NCI-H2196 treated with DMSO at 0.1 percent for 48 hours (cell line): ENCODE measurements at regions not wholly inside any gene's neighbourhood (a gene's known extent, or its start where the extent isn't known, plus 50 kb on each side); places are given as distances from the start of the nearest gene placed in this dataset.
"Not testable (repeated sequence)": the region's sequence is repeated elsewhere in the genome, so short reads cannot be mapped to it uniquely, and the experiment has no call there.

Experiments
- DNase-seq: peaks from one replicate; lab custom pipeline; 2025; ENCODE audit not compliant: unreplicated experiment; lab: John Stamatoyannopoulos, UW

- no peak for DNase-seq
Measured at GRCh38 chr15:92803852-92804609, 96.1 kb upstream of the CHD2 start.

- not testable (repeated sequence) for DNase-seq
Measured at GRCh38 chr15:92804610-92804936, 95.6 kb upstream of the CHD2 start.

- no peak for DNase-seq
Measured at GRCh38 chr15:92805080-92805690, 94.9 kb upstream of the CHD2 start.

GRCh38 chr15:92806171-92806570 lies 94.0 kb upstream of the CHD2 start:
- DNase-seq = not testable (repeated sequence)

- DNase-seq = no peak
Measured at GRCh38 chr15:92806763-92807162, 93.4 kb upstream of the CHD2 start.

GRCh38 chr15:92807971-92808571 lies 92.1 kb upstream of the CHD2 start:
- no peak for DNase-seq

GRCh38 chr15:92808598-92809063 lies 91.5 kb upstream of the CHD2 start:
- DNase-seq = no peak

- DNase-seq = peak; percentile 83
Measured at GRCh38 chr15:92809064-92809879, 90.9 kb upstream of the CHD2 start.

- no peak for DNase-seq
Measured at GRCh38 chr15:92809880-92810361, 90.2 kb upstream of the CHD2 start.

GRCh38 chr15:92810418-92811138 lies 89.5 kb upstream of the CHD2 start:
- peak; percentile 62 for DNase-seq

- no peak for DNase-seq
Measured at GRCh38 chr15:92811148-92811913, 88.8 kb upstream of the CHD2 start.

- DNase-seq = no peak
Measured at GRCh38 chr15:92812271-92812670, 87.9 kb upstream of the CHD2 start.

GRCh38 chr15:92813485-92813884 lies 86.6 kb upstream of the CHD2 start:
- no peak for DNase-seq

GRCh38 chr15:92817339-92817886 lies 82.7 kb upstream of the CHD2 start:
- no peak for DNase-seq

- DNase-seq = no peak
Measured at GRCh38 chr15:92818651-92819277, 81.4 kb upstream of the CHD2 start.

- DNase-seq = no peak
Measured at GRCh38 chr15:92819278-92820235, 80.6 kb upstream of the CHD2 start.

- peak; percentile 67 for DNase-seq
Measured at GRCh38 chr15:92820236-92821021, 79.7 kb upstream of the CHD2 start.
